ENCODE measurements at regions not wholly inside any gene's neighbourhood (a gene's known extent, or its start where the extent isn't known, plus 50 kb on each side); places are given as distances from the start of the nearest gene placed in this dataset.

DNA sequence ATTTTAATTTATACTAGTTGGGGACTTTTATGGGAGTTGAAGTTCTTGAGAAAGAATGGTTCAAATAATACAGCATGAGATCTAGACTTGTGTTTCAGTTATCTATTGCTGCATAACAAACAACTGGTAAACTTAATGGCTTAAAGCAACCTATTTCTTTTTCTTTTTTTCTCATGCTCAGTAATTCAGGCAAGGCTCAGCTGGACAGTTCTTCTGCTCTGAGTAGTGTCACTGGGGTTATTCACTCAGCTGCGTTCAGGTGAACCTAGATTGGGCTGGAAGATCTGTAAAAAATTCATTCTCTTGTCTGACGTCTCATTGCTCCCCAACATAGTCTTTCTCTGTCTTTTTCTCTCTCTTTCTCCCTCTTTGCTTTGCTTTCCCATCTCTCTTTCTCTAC lies 291.7 kb downstream of the GBA3 start:
- Histone ChIP-seq H3K4ac (ENCODE audit: low read depth, low read length) (no peak overlapping the region), H2AK9ac (replicated peaks; ENCODE audit: low read depth, low read length, poor library complexity) (no peak overlapping the region), H4K8ac (ENCODE audit: low read depth in 2 of 2, low read length in 2 of 2) (no peak overlapping the region), H3K4me1 (ENCODE audit: control insufficient read depth, insufficient read depth, low read length) (no peaks in the 10 kb centered on the region), H3K4me2 (ENCODE audit: low read depth, low read length) (no peak overlapping the region), H4K20me1 (ENCODE audit: insufficient read depth, low read length) (no peaks in the 10 kb centered on the region), H3K79me1 (ENCODE audit: low read depth in 1 of 2, low read length in 2 of 2) (no peaks in the 10 kb centered on the region), H3K4me3 (ENCODE audit: insufficient read depth, low read depth, low read length) (no peak overlapping the region), H3K27ac (ENCODE audit: insufficient read depth, low read length) (no peak overlapping the region), H2BK5ac (ENCODE audit: low read depth, low read length, poor library complexity, severe bottlenecking) (no peak overlapping the region), H3K9ac (ENCODE audit: low read depth, low read length) (no peak overlapping the region), H4K91ac (ENCODE audit: insufficient read depth, low read depth, low read length) (no peak overlapping the region), H3K14ac (replicated peaks; ENCODE audit: low read depth, low read length) (no peak overlapping the region), H2AFZ (replicated peaks; ENCODE audit: low read length, poor library complexity) (no peak overlapping the region), H3K27me3 (ENCODE audit: control insufficient read depth, insufficient read depth, low read length) (no peaks in the 10 kb centered on the region), H2AK5ac (ENCODE audit: low read depth, low read length) (no peak overlapping the region), H4K5ac (ENCODE audit: low read depth, low read length) (no peak overlapping the region), H2BK120ac (ENCODE audit: low read depth, low read length) (no peak overlapping the region), H3K9me3 (ENCODE audit: control insufficient read depth, insufficient read depth, low read length) (peaks cover 2% of the 10 kb centered on the region; the same call in 1 of the 2 replicates), H3K36me3 (ENCODE audit: control insufficient read depth, insufficient read depth, low read length) (no peaks in the 10 kb centered on the region), H3K9me1 (ENCODE audit: insufficient read depth, low read length) (no peaks in the 10 kb centered on the region), H3K23ac (ENCODE audit: low read depth, low read length) (no peak overlapping the region), H3K18ac (ENCODE audit: low read depth, low read length) (no peak overlapping the region), H3K56ac (ENCODE audit: extremely low read depth, insufficient read depth, low read length) (no peak overlapping the region), H2BK15ac (ENCODE audit: low read depth, low read length) (no peak overlapping the region), H2BK20ac (ENCODE audit: low read depth, low read length) (no peak overlapping the region)
- DNase-seq: no peak
- no CpG with 5 or more reads among the region's 2 CpGs for WGBS, 2 experiments (ENCODE audit: extremely low coverage in 2 of 2, insufficient read length in 1 of 2)
- intact Hi-C loops (cut with micrococcal nuclease): no loop called here
- in situ Hi-C loops (cut with MboI; ENCODE audit: low sequenced_read_pairs): no loop called here
- ATAC-seq (ENCODE audit: low read depth): no peak
- ChIA-PET CTCF (no interaction called here), POLR2A (ENCODE audit: unreplicated experiment) (no interaction called here)
- TF ChIP-seq NFE2L2 (IDR thresholded peaks at IDR 0.05; ENCODE audit: low read depth, low read length): no peak
- TF ChIP-seq, protein P1, sequence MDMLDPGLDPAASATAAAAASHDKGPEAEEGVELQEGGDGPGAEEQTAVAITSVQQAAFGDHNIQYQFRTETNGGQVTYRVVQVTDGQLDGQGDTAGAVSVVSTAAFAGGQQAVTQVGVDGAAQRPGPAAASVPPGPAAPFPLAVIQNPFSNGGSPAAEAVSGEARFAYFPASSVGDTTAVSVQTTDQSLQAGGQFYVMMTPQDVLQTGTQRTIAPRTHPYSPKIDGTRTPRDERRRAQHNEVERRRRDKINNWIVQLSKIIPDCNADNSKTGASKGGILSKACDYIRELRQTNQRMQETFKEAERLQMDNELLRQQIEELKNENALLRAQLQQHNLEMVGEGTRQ (IDR thresholded peaks at IDR 0.05; ENCODE audit: low read depth, low read length): no peak
- no peak for TF ChIP-seq BHLHE40 (IDR thresholded peaks at IDR 0.05; ENCODE audit: low read depth, low read length)
- no peak for TF ChIP-seq POLR2A (IDR thresholded peaks at IDR 0.05; ENCODE audit: low read depth, low read length)
- TF ChIP-seq, protein P2, sequence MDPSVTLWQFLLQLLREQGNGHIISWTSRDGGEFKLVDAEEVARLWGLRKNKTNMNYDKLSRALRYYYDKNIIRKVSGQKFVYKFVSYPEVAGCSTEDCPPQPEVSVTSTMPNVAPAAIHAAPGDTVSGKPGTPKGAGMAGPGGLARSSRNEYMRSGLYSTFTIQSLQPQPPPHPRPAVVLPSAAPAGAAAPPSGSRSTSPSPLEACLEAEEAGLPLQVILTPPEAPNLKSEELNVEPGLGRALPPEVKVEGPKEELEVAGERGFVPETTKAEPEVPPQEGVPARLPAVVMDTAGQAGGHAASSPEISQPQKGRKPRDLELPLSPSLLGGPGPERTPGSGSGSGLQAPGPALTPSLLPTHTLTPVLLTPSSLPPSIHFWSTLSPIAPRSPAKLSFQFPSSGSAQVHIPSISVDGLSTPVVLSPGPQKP (IDR thresholded peaks at IDR 0.05; ENCODE audit: borderline replicate concordance, low read depth, low read length): no peak
- TF ChIP-seq RCOR1 (IDR thresholded peaks at IDR 0.05; ENCODE audit: insufficient replicate concordance, low read length): no peak
- TF ChIP-seq, protein P3, sequence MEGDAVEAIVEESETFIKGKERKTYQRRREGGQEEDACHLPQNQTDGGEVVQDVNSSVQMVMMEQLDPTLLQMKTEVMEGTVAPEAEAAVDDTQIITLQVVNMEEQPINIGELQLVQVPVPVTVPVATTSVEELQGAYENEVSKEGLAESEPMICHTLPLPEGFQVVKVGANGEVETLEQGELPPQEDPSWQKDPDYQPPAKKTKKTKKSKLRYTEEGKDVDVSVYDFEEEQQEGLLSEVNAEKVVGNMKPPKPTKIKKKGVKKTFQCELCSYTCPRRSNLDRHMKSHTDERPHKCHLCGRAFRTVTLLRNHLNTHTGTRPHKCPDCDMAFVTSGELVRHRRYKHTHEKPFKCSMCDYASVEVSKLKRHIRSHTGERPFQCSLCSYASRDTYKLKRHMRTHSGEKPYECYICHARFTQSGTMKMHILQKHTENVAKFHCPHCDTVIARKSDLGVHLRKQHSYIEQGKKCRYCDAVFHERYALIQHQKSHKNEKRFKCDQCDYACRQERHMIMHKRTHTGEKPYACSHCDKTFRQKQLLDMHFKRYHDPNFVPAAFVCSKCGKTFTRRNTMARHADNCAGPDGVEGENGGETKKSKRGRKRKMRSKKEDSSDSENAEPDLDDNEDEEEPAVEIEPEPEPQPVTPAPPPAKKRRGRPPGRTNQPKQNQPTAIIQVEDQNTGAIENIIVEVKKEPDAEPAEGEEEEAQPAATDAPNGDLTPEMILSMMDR (conservative IDR thresholded peaks at IDR 0.05; ENCODE audit: low read depth, low read length): no peak
- TF ChIP-seq MAZ (IDR thresholded peaks at IDR 0.05; ENCODE audit: borderline replicate concordance, low read depth, low read length): no peak
- dilution Hi-C loops (cut with HindIII; ENCODE audit: low sequenced_read_pairs, unreplicated experiment): no loop called here
- BruUV-seq (replicated peaks): no TSS peak
